ENCODE measurements at regions not wholly inside any gene's neighbourhood (a gene's known extent, or its start where the extent isn't known, plus 50 kb on each side); places are given as distances from the start of the nearest gene placed in this dataset.

DNA sequence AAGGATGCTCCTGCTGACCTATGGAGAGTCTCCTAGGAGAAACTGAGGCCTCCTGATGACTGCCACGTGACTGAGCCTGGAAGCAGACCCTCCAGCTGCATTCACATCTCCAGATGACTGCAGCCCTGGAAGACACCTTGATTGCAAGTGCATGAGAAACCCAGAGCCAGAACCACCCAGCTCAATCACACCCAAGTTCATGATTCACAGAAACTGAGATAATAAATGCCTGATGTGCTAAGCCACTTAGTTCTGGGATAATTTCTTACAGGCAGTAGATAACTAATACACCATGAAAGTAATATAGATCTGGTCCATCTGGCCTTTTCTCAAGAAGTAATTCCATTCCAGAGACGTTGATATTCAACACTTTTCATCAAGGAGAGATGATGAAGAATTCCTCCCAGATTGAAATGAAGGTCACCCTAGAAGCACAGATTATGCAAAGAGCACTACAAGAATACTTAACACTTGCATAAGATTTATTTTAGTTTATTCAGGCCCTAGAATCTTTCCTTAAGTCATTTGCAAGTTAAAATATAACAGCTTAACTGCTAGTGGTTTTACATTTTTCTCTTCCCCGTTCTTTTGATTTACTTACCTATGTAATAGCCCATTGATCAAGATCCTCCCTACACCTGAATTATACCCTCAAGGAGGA is 208.2 kb upstream of the INHBA start (continued):
- TF ChIP-seq, protein P1, sequence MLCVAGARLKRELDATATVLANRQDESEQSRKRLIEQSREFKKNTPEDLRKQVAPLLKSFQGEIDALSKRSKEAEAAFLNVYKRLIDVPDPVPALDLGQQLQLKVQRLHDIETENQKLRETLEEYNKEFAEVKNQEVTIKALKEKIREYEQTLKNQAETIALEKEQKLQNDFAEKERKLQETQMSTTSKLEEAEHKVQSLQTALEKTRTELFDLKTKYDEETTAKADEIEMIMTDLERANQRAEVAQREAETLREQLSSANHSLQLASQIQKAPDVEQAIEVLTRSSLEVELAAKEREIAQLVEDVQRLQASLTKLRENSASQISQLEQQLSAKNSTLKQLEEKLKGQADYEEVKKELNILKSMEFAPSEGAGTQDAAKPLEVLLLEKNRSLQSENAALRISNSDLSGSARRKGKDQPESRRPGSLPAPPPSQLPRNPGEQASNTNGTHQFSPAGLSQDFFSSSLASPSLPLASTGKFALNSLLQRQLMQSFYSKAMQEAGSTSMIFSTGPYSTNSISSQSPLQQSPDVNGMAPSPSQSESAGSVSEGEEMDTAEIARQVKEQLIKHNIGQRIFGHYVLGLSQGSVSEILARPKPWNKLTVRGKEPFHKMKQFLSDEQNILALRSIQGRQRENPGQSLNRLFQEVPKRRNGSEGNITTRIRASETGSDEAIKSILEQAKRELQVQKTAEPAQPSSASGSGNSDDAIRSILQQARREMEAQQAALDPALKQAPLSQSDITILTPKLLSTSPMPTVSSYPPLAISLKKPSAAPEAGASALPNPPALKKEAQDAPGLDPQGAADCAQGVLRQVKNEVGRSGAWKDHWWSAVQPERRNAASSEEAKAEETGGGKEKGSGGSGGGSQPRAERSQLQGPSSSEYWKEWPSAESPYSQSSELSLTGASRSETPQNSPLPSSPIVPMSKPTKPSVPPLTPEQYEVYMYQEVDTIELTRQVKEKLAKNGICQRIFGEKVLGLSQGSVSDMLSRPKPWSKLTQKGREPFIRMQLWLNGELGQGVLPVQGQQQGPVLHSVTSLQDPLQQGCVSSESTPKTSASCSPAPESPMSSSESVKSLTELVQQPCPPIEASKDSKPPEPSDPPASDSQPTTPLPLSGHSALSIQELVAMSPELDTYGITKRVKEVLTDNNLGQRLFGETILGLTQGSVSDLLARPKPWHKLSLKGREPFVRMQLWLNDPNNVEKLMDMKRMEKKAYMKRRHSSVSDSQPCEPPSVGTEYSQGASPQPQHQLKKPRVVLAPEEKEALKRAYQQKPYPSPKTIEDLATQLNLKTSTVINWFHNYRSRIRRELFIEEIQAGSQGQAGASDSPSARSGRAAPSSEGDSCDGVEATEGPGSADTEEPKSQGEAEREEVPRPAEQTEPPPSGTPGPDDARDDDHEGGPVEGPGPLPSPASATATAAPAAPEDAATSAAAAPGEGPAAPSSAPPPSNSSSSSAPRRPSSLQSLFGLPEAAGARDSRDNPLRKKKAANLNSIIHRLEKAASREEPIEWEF (IDR thresholded peaks at IDR 0.05; ENCODE audit: insufficient replicate concordance, low read depth, low read length), result no peak
- no peak for TF ChIP-seq FOXK2 (IDR thresholded peaks at IDR 0.05)
- TF ChIP-seq, protein P2, sequence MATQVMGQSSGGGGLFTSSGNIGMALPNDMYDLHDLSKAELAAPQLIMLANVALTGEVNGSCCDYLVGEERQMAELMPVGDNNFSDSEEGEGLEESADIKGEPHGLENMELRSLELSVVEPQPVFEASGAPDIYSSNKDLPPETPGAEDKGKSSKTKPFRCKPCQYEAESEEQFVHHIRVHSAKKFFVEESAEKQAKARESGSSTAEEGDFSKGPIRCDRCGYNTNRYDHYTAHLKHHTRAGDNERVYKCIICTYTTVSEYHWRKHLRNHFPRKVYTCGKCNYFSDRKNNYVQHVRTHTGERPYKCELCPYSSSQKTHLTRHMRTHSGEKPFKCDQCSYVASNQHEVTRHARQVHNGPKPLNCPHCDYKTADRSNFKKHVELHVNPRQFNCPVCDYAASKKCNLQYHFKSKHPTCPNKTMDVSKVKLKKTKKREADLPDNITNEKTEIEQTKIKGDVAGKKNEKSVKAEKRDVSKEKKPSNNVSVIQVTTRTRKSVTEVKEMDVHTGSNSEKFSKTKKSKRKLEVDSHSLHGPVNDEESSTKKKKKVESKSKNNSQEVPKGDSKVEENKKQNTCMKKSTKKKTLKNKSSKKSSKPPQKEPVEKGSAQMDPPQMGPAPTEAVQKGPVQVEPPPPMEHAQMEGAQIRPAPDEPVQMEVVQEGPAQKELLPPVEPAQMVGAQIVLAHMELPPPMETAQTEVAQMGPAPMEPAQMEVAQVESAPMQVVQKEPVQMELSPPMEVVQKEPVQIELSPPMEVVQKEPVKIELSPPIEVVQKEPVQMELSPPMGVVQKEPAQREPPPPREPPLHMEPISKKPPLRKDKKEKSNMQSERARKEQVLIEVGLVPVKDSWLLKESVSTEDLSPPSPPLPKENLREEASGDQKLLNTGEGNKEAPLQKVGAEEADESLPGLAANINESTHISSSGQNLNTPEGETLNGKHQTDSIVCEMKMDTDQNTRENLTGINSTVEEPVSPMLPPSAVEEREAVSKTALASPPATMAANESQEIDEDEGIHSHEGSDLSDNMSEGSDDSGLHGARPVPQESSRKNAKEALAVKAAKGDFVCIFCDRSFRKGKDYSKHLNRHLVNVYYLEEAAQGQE (IDR thresholded peaks at IDR 0.05; ENCODE audit: low read depth, low read length), result no peak
